ENCODE measurements at regions not wholly inside any gene's neighbourhood (a gene's known extent, or its start where the extent isn't known, plus 50 kb on each side); places are given as distances from the start of the nearest gene placed in this dataset.

DNA sequence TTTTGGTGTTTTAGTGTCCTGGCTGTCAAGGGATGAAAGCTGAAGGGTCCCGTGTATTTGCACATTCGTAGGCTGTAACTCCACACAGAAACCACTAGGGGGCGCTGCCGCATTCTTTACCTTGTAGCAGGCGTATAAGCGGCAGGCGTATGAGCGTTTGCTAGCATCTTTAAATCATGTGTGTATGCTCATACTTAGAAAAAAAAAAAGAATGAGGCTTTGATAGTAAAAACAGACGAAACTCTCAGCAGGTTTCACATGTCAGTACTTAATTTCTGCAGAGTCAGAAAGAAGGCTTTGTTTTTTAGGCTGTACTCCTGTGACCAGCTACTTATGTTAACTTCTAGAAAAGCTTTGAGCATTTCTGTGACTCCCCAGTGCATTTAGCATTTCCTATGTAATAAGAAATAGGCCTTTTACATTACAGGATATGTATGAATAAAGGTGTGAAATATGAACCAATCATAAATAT is 218.8 kb upstream of the ADAMTSL1 start:
- no peak for TF ChIP-seq CEBPB (IDR thresholded peaks at IDR 0.05; ENCODE audit: low read depth)
- TF ChIP-seq SIN3A (IDR thresholded peaks at IDR 0.05; ENCODE audit: low read depth), result no peak
- TF ChIP-seq, protein P1, sequence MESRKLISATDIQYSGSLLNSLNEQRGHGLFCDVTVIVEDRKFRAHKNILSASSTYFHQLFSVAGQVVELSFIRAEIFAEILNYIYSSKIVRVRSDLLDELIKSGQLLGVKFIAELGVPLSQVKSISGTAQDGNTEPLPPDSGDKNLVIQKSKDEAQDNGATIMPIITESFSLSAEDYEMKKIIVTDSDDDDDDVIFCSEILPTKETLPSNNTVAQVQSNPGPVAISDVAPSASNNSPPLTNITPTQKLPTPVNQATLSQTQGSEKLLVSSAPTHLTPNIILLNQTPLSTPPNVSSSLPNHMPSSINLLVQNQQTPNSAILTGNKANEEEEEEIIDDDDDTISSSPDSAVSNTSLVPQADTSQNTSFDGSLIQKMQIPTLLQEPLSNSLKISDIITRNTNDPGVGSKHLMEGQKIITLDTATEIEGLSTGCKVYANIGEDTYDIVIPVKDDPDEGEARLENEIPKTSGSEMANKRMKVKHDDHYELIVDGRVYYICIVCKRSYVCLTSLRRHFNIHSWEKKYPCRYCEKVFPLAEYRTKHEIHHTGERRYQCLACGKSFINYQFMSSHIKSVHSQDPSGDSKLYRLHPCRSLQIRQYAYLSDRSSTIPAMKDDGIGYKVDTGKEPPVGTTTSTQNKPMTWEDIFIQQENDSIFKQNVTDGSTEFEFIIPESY (IDR thresholded peaks at IDR 0.05; ENCODE audit: extremely low read depth, insufficient replicate concordance, low read length), result no peak
- TF ChIP-seq, protein P2, sequence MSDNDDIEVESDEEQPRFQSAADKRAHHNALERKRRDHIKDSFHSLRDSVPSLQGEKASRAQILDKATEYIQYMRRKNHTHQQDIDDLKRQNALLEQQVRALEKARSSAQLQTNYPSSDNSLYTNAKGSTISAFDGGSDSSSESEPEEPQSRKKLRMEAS (IDR thresholded peaks at IDR 0.05), result no peak
- no peak for TF ChIP-seq POLR2A (IDR thresholded peaks at IDR 0.05; ENCODE audit: borderline replicate concordance, extremely low read depth, insufficient read depth, insufficient read length)
- TF ChIP-seq, protein P3, sequence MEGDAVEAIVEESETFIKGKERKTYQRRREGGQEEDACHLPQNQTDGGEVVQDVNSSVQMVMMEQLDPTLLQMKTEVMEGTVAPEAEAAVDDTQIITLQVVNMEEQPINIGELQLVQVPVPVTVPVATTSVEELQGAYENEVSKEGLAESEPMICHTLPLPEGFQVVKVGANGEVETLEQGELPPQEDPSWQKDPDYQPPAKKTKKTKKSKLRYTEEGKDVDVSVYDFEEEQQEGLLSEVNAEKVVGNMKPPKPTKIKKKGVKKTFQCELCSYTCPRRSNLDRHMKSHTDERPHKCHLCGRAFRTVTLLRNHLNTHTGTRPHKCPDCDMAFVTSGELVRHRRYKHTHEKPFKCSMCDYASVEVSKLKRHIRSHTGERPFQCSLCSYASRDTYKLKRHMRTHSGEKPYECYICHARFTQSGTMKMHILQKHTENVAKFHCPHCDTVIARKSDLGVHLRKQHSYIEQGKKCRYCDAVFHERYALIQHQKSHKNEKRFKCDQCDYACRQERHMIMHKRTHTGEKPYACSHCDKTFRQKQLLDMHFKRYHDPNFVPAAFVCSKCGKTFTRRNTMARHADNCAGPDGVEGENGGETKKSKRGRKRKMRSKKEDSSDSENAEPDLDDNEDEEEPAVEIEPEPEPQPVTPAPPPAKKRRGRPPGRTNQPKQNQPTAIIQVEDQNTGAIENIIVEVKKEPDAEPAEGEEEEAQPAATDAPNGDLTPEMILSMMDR (IDR thresholded peaks at IDR 0.05 in 2 of 3, conservative IDR thresholded peaks at IDR 0.05 in 1 of 3; ENCODE audit: borderline replicate concordance in 1 of 3, insufficient read depth in 1 of 3, low read depth in 2 of 3, low read length in 2 of 3), result peak; percentile 53 to 89 (median 82); a peak in 5 of 6 replicates
- no peak for TF ChIP-seq EZH2 (IDR thresholded peaks at IDR 0.05)
- TF ChIP-seq EGR1 (IDR thresholded peaks at IDR 0.05; ENCODE audit: low read depth), result no peak
- no peak for TF ChIP-seq EZH2phosphoT487 (IDR thresholded peaks at IDR 0.05; ENCODE audit: borderline replicate concordance)
- no peak for TF ChIP-seq ELF1 (IDR thresholded peaks at IDR 0.05; ENCODE audit: borderline replicate concordance, low read depth)
- TF ChIP-seq CBX3 (IDR thresholded peaks at IDR 0.05; ENCODE audit: low read depth), result no peak
- TF ChIP-seq, protein P4, sequence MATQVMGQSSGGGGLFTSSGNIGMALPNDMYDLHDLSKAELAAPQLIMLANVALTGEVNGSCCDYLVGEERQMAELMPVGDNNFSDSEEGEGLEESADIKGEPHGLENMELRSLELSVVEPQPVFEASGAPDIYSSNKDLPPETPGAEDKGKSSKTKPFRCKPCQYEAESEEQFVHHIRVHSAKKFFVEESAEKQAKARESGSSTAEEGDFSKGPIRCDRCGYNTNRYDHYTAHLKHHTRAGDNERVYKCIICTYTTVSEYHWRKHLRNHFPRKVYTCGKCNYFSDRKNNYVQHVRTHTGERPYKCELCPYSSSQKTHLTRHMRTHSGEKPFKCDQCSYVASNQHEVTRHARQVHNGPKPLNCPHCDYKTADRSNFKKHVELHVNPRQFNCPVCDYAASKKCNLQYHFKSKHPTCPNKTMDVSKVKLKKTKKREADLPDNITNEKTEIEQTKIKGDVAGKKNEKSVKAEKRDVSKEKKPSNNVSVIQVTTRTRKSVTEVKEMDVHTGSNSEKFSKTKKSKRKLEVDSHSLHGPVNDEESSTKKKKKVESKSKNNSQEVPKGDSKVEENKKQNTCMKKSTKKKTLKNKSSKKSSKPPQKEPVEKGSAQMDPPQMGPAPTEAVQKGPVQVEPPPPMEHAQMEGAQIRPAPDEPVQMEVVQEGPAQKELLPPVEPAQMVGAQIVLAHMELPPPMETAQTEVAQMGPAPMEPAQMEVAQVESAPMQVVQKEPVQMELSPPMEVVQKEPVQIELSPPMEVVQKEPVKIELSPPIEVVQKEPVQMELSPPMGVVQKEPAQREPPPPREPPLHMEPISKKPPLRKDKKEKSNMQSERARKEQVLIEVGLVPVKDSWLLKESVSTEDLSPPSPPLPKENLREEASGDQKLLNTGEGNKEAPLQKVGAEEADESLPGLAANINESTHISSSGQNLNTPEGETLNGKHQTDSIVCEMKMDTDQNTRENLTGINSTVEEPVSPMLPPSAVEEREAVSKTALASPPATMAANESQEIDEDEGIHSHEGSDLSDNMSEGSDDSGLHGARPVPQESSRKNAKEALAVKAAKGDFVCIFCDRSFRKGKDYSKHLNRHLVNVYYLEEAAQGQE (IDR thresholded peaks at IDR 0.05; ENCODE audit: low read depth), result no peak
